Right renal pelvis (tissue), 4 donors: ENCODE measurements at regions not wholly inside any gene's neighbourhood (a gene's known extent, or its start where the extent isn't known, plus 50 kb on each side); places are given as distances from the start of the nearest gene placed in this dataset.
"Not testable (repeated sequence)": the region's sequence is repeated elsewhere in the genome, so short reads cannot be mapped to it uniquely, and the experiment has no call there.

Source experiments
- DNase-seq, 4 donors: peaks; one replicate each; pipeline ENCODE4 v3.0.0-alpha.2; 2013; ENCODE audit warnings: low read depth in 4 of 4, low spot score in 3 of 4, missing footprints in 1 of 4

DNA sequence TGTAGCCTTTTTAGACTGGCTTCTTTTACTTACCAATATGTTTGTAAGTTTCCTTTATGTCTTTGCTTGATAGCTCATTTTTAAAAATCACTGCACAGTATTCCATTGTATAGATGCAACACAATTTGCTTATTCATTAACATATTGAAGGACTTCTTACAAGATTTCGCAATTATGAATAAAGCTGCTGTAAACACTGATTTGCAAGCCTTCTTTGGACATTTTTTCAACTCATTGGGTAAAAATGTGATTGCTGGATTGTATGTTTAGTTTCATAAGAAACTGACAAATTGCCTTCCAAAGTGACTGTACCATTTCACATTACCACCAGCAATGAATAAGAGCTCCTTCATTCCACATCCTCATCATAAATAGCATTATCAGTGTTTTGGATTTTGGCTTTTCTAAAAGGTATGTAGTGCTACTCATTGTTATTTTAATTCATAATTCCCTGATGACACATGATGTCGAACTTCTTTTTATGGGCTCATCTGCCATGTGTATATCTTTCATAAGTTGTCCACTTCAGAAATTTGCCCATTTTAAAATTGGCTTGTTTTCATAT is 80.7 kb downstream of the TFAP2B start:
- DNase-seq = no peak

DNA sequence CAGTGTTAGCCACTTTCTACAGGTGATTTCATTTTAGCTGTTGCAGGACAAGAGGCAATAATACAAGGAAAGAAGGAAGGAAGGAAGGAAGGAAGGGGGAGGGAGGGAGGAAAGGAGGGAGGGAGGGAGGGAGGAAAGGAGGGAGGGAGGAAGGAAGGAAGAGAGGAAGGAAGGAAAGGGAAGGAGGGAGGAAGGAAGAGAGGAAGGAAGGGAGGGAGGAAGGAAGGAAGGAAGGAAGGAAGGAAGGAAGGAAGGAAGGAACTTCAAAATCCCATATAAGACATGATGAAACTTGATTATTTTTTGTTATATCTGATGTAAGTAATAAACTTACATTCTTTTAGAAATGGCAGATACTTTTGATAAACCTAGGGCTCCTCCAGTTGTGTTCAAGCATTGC is 83.6 kb downstream of the TFAP2B start:
- DNase-seq = no peak

- DNase-seq = no peak
Measured at GRCh38 chr6:50905297-50905696, 86.6 kb downstream of the TFAP2B start.

- no peak for DNase-seq
Measured at GRCh38 chr6:50907565-50907964, 88.9 kb downstream of the TFAP2B start.

DNA sequence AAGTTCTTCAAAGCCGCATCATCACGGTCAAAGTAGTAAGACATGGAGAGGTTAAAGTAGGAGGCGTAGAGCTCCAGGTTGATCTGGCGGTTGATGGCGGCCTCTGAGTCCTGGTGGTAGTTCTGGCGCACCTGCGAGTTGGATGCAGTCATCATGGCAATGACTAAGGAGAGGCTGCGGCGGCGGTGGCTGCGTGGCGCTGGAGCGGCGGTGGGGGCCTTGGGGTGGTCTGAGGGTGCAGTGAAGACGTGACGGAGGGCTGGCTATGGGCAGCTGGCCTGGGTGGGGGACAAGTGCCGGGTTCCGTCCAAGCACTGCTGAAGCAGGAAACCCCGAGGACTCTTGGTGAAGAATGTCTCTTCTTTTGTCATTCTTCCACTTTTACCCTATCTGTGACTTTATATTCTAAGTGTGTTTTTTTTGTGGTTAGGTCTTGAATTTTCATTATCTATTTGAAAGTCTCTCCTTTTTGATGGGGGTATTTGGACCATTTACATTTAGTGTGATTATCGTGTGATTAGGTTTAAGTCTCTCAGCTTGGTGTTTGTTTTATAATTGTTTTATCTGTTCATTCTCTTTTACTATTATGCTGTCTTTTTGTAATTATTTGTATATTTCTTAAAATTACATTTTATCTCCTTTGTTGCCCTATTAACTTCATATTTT is 94.6 kb downstream of the TFAP2B start:
- no peak for DNase-seq

- DNase-seq = not testable (repeated sequence)
Measured at GRCh38 chr6:50921378-50921777, 102.7 kb downstream of the TFAP2B start.

- DNase-seq = no peak
Measured at GRCh38 chr6:50921968-50922367, 103.3 kb downstream of the TFAP2B start.

GRCh38 chr6:50922579-50923525 is 104.2 kb downstream of the TFAP2B start:
- no peak for DNase-seq

DNA sequence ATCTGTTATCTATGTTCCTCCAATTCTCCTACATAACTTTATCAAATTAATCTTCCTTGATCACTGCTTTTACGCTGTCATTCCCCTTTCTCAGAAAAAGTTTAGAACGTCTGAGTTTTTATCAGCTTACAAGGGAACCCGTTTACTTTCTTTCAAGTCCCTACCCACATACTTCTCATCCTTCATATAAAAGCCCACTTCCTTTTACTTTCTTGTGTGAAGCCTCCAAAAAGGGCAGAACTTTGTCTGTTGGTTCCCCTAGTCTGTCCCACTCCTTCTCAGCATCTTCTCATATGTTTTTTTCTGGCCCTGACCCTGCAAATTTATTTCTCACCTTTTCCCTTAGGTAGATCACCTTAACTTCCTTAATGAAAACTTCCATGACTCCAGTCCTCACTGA is 106.1 kb downstream of the TFAP2B start:
- no peak for DNase-seq

- DNase-seq = no peak
Measured at GRCh38 chr6:50925548-50925947, 106.9 kb downstream of the TFAP2B start.

DNA sequence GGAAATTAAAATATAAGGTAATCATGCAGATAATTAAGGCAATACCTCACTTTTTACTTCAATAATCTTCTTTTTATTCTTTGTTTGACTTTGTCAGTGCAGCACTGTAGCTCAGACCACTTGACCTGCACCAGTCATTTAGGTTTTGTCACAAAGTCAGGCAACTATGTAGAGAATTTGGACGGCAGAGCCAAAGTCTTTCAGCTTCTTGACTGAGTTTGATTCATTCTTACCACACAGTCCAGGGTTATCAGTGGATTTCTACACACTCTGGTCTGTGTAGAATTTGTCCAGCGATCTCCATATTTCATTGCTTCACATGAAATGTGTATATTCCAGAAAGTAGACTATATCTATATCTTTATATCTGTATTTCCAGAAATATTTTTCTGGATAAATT is 107.3 kb downstream of the TFAP2B start:
- DNase-seq = no peak

DNA sequence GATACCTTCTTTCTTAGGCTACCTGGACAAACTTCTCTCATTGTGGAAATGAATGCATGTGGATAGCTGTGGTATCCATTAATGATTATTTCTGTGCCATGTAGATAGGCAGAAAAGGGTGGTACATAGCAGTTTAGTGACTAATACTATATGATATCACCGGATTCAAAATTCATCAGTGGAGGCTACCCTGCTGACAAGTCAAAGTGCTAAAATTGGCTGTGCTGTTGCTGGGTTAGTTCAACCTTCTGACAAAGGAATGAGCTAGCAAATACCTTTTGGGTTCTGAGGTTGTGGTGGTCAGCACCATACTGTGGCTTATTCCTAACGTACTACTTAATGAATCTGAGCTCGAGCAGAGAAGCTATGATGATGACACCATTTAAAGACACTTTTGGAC is 109.1 kb downstream of the TFAP2B start:
- no peak for DNase-seq

GRCh38 chr6:50929323-50929722 is 110.7 kb downstream of the TFAP2B start:
- no peak for DNase-seq

GRCh38 chr6:50935442-50935841 is 116.8 kb downstream of the TFAP2B start:
- DNase-seq = no peak

DNA sequence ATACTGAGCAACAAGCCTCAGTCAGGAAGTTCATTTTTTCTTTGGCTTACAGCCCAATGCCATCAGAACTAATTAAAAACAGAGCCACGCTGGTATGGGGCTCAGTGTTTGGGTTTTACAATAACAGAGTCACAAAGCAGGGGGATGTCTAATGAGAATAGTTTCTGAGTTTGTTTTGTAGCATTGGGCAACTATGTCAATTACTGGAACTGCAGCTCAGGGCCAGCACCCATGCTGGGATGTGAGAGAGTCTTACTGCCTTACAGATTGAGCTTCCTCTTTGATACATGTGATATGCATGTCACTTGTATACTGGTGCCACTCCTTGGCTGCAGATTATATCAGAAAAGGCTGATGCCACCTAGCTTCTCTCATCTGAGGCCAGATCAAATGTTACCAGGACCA is 117.6 kb downstream of the TFAP2B start:
- peak in 1 of 4 donors; percentile 5 for DNase-seq

- no peak for DNase-seq
Measured at GRCh38 chr6:50939931-50940330, 121.3 kb downstream of the TFAP2B start.

DNA sequence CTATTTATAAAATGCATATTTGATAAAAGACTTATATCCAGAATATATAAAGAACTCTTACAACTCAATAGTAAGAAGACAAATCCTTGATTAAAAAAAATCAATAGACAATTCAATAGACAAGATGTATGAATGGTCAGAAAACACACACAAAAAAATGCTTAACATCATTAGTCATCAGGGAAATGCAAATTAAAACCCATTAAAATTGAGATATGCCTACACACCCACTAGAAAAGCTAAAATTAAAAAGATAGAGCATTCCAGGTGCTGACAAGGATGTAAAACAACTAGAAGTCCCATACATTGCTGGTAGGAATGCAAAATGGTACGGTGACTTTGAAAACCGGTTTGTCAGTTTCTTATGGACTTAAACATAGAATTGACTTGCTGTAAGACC is 127.1 kb downstream of the TFAP2B start:
- DNase-seq = no peak

- no peak for DNase-seq
Measured at GRCh38 chr6:50952092-50952907, 133.6 kb downstream of the TFAP2B start.

DNA sequence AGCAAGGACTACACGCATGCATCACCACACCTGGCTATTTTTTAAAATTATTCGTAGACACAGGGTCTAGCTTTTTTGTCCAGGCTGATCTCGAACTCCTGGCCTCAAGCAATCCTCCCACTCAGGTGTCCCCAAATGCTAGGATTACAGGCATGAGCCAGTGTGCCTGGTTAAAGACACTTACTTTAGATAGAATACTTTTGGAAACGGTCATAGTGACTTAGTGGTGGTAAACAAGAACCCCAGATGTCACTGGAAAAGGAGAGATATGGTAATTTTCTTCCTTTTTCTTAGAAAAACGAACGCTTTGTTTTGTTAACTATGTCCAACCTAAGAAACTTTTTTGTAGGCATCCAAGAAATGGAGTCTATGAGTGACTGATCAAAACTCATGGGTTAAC is 137.3 kb downstream of the TFAP2B start:
- DNase-seq = no peak

DNA sequence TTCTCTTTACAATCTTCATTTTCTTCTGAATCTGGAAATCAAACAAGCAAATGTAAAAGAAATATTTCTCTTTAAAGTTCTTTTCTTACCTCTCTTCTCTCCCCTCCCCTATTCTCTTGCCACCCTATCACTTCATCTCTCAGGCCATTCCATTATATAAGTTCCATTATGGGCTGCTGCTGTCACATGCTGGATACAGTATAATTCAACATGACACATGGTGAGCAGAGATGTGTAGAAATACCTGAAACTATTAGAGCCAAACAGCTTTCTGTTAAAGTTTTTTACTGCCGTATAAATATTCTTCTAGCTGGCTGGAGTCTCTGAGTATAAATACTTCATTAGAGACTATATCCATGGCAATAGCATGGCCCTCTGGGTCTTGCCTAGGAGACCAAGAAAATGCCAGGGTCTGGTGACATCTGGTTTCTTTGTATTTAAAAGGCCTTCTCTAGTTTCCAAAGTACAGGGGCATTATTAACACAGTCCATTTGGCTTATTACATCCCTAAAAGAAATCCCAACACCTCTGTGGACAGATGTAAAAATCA is 139.6 kb downstream of the TFAP2B start:
- no peak for DNase-seq
